Inflammatory macrophage treated with lipopolysaccharide for 4 hours (primary cell): ENCODE measurements at regions not wholly inside any gene's neighbourhood (a gene's known extent, or its start where the extent isn't known, plus 50 kb on each side); places are given as distances from the start of the nearest gene placed in this dataset.
"Not testable (repeated sequence)": the region's sequence is repeated elsewhere in the genome, so short reads cannot be mapped to it uniquely, and the experiment has no call there.

Experiments
- DNase-seq: peaks from one replicate; pipeline ENCODE4 v3.0.0-alpha.2; 2020

DNA sequence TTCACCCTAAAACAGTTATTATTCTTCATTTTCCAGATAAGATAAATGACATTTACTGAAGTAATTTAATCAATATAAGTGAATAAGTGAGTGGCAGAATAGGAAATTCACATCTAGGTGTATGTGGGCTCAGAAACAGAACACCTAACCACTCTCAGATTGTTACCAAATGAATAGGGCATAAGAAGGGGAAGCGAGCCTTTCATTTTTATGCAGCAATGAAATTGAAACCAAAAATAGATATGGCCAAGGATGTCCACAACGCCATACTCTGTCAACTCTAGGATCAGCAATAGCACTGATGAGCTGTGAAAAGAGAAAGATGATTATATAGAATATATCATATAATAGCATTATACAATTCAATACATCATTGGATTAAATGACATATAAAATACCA, 398.1 kb upstream of the API5 start:
- no peak for DNase-seq

DNA sequence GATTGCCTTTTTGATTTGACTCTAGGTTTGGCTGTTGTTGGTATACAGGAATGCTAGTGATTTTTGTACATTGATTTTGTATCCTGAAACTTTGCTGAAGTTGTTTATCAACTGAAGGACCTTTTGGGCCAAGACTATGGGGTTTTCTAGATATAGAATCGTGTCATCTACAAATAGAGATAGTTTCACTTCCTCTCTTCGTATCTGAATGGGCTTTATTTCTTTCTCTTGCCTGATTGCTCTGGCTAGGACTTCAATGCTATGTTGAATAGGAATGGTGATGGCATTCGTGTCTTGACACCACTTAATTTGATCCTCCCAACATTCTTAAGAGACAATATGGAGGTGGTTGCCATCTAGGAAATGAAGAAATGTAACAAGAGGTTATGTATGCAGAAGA, 388.1 kb upstream of the API5 start:
- DNase-seq, result no peak

DNA sequence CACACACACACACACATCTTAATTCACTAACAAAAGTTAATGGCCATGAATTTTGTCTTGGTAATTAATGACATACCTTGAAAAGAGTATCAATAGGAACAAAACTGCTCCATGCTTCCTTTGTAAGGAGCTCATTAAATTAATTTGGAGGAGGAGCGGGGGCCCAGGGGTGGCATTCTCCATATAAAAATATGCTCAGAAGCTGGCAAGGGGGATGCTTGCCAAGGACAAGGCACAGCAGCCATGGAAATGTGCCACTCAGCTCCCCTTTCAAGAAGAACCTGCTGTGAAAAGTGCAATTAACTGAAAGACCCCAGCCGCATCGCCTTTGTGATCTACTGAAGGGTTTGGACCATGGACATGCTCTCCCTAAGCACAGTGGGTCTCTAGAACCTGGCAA, 385.9 kb upstream of the API5 start:
- no peak for DNase-seq

DNA sequence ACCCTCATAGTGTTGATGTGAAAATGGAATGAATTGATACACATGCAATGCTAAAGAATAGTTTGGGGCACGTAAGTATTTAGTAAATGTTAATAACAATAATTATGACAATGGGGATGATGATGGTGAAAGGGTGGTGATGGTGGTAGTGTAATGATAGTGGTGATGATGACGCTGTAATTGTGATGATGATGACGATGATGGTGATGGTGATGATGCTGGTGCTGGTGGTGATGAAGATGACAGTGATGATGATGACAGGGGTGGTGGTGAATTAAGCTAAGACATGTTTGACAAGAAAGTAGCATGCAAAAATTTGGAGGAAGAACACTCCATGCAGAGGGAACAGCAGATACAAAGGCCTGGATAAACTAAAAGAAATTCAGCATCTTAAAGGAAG, 364.4 kb upstream of the API5 start:
- no peak for DNase-seq

DNA sequence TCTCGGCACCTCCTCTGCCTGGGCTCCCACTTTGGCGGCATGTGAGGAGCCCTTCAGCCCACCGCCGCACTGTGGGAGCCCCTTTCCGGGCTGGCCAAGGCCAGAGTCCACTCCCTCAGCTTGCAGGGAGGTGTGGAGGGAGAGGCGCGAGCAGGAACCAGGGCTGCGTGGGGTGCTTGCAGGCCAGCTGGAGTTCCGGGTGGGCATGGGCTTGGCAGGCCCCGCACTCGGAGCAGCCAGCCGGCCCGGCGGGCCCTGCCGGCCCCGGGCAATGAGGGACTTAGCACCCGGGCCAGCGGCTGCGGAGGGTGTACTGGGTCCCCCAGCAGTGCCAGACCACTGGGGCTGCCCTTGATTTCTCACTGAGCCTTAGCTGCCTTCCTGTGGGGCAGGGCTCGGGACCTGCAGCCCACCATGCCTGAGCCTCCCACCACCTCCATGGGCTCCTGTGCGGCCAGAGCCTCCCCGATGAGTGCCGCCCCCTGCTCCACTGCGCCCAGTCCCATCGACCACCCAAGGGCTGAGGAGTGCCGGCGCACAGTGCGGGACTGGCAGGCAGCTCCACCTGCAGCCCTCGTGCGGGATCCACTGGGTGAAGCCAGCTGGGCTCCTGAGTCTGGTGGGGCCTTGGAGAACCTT, 361.9 kb upstream of the API5 start:
- not testable (repeated sequence) for DNase-seq

DNA sequence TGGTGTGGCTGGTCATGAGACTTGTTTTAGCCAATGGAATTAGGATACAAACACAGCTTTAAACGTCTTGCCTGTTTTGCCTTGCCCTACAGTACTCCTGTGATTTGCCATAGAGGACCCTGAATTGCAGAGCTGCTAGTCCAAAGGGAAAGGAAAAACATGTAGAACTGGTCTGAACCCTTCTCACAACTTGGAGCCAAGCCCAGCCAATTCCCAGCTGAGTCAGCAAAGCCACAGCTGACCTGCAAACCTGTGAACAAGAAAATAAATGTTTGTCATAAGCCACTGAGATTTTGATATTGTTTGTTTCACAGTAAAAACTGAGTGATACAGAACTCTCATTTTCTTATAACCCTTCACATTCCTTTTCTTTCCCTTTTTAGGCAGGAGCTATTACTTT, 360.5 kb upstream of the API5 start:
- DNase-seq, result no peak

DNA sequence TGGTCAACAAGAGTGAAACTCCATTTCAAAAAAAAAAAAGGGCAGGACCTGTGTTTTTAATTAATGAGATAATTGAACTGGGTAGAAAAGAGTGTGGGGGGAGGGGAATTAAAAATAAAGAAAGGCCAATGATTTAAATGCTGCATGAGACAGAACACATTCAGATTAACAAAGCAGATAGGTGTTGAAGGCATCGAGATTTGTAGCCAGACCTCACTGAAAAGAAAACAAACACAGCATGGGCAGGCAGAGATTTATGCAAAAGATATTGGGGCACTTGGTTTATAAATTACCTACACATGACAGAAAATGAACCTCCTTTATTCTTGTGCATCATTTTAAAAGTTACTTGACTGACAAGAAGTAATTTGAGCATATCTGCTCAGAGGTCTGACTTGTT, 354.0 kb upstream of the API5 start:
- DNase-seq, result no peak

DNA sequence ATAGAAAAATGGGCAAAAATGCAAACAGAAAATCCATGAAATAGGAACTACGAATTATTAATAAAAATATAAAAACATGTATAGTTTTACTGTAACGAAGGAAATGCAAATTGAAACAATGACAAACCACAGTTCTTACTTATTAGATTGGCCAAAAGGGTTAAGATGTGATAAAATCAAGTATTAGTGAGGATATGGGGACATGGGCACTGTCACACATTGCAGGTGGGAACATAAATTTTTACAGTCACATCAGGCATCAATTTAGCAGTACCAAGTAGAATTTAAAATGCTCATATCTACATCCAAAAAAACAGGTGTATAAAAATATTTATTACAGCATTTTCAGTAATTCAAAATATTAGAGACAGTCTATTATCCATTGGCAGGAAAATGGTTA, 353.2 kb upstream of the API5 start:
- no peak for DNase-seq

DNA sequence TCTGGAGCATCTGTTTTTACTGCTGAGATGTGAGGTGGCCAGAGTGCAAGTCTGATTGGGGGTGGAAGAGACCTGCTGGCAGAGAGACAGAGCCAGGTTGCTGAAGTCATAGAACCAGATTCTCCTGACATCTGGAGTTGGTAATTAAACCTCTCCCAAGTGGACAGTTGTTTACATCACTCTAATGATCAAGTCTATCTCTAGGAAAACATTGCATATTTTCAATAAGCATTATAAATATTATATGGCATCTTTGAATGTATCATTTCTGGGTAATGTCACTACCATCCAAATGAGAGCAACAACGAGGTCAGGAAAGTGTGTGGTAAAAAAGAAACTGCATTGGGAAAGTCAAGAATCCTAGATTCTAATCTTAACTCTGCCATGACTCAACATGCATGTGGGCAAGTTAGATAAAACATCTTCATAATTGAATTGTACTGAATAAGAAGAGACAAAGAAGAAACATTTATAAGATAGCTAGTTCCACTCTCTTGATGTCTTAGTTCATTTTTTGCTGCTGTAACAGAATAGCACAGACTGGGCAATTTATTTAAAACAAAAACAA, 351.2 kb upstream of the API5 start:
- DNase-seq, result no peak

DNA sequence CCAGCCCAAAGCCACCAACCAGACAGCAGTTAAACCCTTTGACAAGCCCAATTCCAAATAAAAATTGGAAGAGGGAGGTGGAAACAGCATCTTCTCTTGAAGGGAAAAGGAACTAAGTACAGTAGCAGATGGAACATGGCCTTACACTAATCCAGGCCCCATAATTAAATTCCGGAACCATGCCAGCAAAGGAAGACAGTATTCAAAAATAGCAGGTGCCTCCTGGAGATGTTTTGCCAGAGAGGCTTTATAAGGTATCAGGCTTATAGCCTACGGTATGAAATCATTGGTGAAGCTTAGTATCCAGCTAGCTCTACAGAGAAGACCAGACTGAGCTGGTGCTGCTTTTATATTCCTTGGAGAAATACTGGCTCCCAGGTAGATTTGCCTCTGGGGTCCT, 344.1 kb upstream of the API5 start:
- no peak for DNase-seq

DNA sequence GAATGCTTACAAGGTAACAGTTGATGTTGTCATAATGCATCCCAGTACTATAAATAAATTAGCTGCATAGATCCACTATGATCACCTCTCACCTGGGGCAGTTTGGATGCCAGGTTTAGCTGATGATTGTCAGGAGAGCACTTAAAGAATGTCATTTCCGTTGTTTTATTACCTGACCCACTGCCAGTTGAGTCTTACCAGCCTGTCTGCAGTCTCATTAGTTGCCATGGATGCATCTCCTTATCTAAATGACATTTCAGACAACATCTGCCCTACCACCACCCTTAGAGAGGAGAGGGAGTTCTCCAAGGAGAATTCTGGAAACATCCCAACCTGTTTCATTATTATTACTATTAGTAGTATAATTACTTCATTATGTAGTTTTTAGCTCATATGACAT, 339.1 kb upstream of the API5 start:
- DNase-seq, result no peak

DNA sequence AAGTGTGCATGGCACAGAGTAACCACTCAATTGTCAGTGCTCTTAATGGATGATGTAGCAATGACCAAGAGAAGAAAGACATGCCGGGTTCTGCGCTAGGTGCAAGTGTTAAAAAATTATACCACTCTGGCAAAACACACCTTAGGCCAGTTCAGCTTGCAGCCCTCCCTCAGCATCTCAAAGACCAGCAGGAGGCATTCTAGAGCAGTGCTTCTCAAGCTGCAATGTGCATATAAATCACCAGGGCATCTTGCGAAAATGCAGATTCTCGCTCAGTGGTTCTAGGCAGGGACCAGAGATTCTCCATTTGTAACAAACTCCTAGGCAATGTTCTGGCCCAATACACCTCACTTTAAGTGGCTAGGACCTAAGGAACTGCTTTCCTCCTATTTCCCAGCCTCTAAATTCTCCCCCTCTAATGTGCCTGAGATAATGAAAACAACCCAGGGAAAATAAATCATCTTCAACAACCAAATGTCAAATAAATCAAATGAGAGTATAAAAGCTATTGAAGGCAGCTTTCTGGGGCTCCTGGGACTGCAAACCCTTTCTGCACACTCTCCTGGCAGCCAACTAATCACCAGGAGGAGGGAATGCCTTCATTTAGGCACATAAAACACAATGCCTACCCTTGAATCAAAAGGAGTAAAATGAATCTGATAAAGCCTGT, 337.2 kb upstream of the API5 start:
- no peak for DNase-seq

DNA sequence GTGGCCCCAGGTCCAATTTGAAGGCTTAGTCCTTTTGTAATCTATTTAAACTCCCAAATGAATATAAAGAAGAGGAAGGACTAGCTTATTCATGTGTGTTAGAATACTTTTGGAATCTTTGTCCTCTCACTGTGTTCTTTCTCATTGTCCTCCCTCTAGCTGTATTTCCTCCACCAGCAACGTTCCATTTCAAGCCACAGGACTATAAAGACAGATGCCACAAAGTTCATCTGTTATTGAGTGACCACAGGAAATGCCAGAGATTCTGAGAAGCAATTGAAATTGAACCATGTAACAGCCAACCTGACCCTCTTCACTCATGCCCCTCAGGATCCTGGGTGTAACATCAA, 336.6 kb upstream of the API5 start:
- no peak for DNase-seq

DNA sequence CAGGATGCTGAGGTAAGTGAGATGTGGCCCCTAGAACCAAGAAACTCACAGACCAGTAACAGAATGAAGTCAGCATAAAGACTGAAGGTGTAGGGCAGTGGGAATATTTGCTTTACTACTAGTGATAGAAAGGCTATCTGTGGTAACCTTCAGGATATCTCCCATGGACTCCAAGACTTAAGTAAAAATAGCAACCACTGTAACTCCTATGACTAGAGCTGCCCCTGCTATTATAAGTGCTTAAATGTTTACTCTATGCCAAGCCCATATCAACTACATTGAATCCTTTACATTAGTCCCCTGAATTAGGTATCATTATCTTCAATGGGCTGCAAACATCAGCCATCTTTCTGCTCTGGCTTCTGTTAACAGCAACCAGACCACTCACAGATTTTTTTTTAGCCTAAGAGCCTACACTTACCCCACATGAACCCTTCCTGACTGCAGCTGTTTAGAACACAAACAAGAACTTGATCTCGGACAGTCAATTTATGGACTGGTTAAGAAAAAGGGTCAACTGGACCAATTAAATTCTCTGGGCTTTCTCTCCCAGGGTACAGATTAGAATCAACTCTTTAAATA, 335.1 kb upstream of the API5 start:
- no peak for DNase-seq

DNA sequence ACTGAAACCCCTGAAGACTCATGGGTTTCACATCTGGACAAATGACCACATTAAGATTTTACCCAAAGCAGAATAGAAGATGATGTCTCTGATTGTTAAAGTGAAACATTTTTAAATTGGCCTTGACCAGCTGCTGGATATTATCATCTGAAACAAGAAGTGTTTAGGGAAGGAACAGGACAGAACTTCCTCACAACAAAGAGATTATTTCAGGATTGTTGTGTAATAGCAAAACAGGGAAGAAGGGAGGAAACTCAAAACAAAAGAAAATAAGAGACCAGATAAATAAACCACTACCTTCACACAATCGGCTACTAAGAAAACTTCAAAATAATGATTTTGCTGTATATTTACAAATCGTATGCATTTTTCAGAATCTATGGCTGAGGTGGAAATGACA, 319.2 kb upstream of the API5 start:
- DNase-seq, result no peak

DNA sequence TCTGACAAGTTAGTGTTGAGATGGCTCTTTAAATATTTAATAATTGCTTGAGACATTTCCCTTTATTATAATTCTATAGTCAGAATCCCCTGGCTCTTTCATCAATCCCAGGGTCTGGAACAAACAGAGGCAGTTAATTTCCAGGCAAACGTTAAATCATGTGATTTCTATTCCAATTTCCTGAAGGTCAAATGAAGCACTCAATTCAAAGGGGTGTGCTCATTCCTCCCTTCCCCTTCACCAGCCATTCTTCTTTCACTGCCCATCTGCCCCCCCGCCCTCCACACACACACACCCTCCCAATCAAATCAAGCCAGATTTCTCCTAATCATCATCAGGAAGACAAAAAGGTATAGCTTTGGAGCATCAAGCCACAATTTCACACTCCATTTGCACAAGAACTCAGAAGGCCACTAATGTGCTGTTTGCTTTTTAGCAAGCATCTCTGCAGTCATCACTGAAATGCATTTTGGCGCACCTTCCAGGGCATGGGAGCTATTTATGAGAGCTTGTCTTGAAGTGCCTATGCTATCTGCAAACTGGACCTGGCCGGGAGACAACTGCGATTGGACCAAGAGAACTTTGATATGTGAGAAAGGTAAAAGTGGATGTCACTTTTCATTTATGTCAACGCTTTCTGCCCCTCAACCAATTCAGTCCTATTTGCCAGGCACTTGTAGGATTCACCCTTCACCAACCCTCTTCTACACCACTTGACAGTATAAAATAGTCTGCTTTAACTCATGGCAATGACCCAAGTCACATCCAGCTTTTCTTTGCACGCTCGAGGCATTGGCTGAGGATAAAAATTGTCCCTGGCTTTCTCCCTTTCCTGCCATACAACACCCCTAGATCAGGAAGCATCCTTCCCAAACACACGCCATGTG, 315.1 kb upstream of the API5 start:
- no peak for DNase-seq

DNA sequence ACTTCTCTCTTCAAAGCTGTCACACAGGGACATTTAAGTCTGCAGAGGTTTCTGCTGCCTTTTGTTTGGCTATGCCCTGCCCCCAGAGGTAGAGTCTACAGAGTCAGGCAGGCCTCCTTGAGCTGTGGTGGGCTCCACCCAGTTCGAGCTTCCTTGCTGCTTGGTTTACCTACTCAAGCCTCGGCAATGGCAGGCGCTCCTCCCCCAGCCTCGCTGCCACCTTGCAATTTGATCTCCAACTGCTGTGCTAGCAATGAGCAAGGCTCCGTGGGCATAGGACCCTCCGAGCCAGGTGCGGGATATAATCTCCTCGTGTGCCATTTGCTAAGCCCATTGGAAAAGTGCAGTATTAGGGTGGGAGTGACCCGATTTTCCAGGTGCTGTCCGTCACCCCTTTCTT, 306.9 kb upstream of the API5 start:
- DNase-seq, result not testable (repeated sequence)

DNA sequence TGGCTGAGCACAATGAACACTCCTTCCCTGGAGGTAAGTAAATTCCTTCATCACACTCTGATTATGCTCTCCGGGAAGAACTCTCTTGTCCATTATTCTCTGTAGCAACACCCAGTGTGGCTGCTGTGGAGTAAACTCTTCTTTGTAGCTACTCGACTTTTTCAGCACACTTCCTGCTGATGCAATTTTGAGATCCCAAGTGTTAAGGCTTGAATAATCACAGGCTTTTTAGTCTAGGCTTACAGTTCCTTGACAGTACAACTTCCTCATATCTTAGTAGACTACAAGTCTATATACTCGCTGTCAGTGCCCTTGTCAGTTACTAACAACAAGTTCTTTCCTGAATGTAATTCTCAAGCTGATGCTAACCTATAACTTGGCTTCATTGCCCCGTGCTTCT, 301.8 kb upstream of the API5 start:
- no peak for DNase-seq

DNA sequence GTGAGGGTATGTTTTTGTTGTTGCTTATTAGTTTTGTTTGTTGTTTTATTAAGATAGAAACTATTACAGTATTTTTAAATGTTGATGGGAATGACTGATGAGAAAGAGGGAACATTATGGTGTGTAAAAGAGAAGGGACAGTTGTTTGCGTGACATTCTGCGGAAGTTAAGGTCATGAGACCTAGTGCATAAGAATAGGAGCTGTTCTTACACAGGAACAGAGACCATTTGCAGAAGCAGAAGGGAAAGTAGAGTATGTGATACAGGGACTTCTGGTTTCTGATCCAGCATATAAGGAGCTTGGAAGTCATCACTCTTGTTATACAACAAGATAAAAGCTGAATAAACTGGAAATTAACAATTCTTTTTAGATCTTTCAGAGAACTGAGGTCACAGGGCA, 299.2 kb upstream of the API5 start:
- no peak for DNase-seq

DNA sequence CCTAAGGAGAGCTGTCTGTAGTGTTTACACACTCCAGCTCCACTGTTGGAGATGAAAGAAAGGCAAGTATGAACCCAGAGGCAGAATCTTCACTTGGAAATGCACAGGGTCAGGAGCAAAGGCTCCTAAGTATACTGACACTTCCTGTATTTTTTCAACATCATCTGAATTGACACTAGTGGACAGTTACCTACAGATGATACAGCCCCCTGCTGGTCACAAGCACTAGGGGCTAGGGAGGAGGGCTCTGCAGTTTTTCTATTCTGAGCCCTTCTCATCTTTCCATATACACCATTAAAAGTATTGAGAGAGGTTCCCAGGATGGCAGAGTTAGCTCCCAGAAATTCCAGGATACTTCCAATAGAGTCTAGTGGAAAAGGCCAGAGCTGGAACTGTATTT, 290.3 kb upstream of the API5 start:
- DNase-seq, result no peak

DNA sequence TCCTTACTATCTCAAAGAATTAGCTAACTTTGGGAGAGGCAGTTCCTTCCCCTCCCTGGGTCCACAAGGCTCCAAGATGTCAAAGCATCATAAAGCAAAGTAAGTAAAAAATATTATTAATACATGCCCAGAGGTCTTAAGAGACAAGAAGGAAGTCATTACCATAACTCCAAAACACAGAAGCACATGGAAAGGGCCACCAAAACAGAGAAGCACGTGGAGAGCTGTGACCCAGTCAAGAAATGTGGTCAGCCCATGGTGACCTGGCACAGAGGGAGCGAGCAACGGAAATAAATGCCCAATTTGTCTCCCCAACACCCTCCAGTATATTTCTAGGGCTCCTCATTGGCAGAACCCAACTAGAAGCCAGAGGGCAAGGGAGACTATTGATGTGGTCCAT, 277.5 kb upstream of the API5 start:
- DNase-seq, result no peak

DNA sequence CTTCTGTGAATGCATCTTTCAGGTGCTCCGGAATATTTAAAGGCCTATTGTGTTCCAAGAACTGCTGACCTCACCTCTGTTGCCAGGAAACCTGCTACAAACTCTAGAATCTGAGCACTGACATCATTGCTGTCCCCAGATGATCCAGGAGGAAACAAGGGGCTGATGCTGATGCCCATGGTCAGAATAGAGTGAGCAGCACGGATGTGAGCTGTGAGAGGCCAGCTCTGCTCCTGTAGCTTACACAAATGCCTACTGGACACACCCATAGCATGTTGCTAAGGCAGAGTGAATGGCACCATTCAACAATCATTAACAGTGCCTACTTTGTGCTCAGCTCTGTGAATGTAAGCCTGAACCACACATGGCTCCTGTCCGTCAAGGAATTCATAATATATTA, 276.7 kb upstream of the API5 start:
- no peak for DNase-seq

DNA sequence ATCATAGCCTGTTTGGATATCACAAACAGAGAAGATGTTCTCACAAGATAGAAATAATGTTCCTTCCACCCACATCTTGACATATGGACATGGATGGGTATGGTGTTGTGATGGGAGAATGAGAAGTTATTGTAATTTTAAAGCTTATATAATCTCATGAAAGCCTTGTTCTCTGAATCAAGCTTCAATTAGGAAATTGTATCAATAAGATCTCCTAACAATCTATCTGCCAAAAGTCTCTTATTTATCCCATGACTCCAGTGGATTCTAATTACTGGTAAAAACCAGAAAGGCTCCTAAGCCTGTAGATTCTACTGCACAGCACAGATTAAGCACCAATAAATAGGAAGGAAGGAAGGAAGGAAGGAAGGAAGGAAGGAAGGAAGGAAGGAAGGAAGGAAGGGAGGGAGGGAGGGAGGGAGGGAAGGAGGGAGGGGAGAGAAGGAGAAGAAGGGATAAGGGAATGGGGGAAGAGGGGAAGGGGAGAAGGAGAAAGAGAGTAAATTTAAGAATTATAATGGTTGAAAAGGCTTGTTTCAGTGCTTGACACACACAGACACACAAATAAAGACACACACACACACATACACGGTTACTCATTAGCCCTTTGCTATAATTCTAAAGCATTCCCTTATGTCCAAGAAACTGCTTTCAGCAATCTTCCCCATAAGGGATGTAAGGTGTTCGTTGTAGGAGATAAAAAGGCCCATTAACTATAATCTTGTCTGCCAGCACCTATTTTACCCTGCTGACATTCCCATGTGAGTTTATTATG, 258.0 kb upstream of the API5 start:
- no peak for DNase-seq
